ENCODE measurements at regions not wholly inside any gene's neighbourhood (a gene's known extent, or its start where the extent isn't known, plus 50 kb on each side); places are given as distances from the start of the nearest gene placed in this dataset.
"Not testable (repeated sequence)": the region's sequence is repeated elsewhere in the genome, so short reads cannot be mapped to it uniquely, and the experiment has no call there.

DNA sequence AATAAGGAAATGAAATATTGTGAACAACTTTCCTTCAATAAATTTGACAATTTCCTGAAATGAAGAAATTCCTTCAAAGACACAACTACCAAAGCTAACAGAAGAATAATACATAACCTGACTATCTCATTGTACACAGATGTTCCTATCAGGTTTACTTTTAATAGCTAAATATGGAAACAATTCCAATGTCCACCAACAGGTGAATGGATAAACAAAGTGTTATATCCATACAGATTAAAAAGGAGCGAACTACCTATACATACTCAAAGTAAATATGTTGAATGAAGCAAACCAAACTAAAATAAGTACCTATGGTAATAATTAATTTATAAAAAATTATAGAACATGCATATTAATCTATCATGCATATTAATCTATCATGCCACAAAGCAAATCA is 554.9 kb downstream of the PPP4R3C start:
- DNase-seq (ENCODE audit: low read depth in 3 of 3, low spot score in 1 of 3): no peak

- DNase-seq (ENCODE audit: low read depth in 3 of 3, low spot score in 1 of 3): no peak
Observed at GRCh38 chrX:26889574-26889973, 573.6 kb downstream of the PPP4R3C start.

- DNase-seq (ENCODE audit: low read depth in 3 of 3, low spot score in 1 of 3): no peak
Observed at GRCh38 chrX:26873736-26874135, 589.4 kb downstream of the PPP4R3C start.

GRCh38 chrX:26871967-26872366 is 591.2 kb downstream of the PPP4R3C start:
- no peak for DNase-seq (ENCODE audit: low read depth in 3 of 3, low spot score in 1 of 3)

DNA sequence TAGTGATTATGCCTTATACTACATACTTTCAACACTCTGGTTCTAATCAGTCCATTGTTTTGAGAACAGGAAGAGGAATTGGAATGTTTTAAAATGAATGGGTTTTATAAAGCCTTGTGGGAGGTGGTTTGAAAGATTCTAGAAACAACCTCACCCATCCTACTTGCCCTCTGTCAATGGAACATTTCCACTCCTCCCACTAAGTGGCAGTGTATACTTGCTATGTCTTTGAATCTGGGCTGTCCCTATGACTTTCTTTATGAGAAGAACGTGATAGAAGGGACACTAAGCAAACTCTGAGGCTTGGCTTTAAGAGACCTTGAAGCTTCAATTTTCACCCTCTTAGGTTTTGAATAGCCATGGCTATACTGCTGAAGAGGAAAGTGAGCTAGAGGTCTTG is 611.2 kb downstream of the PPP4R3C start:
- no peak for DNase-seq (ENCODE audit: low read depth in 3 of 3, low spot score in 1 of 3)

DNA sequence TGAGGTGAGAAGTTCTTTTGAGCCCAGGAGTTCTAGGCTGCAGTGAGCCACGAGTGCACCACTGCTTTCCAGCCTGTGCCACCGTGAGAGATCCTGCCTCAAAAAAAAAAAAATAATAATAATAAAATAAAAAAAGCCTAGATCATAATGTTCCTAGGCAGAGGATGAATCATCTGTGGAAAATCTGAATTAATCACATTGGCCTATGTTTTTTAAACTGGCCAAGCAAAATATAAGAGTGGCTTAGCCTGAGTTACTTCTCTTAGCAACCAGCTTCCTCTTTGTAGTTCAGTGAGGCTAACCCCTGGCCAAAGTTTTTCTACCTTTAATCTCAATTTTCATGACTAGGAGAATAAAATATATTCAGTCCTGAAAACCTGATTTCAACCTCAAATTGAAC is 614.6 kb downstream of the PPP4R3C start:
- DNase-seq (ENCODE audit: low read depth in 3 of 3, low spot score in 1 of 3): no peak

GRCh38 chrX:26845056-26845455 is 618.1 kb downstream of the PPP4R3C start:
- DNase-seq (ENCODE audit: low read depth in 3 of 3, low spot score in 1 of 3): no peak

DNA sequence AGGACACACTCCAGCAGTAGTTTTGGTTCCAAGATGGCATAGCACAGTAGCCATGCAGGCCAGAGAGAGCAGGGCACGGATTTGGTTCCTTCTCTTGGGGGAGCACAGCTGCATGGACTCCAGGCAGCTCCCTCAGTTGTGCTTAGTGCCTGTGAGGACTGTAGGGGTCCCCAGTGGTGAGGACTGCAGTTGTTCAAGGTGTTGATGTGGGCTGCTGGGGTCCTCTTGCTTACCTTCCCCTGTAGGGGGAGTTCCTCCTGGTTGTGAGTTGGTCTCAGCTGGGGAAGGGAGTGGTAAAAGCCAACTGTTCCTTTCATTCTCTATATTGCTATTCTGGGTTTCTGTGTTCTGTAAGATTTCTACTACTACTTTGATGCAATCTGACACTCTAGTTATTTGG is 606.5 kb downstream of the MAGEB5 start:
- DNase-seq (ENCODE audit: low read depth in 3 of 3, low spot score in 1 of 3): no peak

DNA sequence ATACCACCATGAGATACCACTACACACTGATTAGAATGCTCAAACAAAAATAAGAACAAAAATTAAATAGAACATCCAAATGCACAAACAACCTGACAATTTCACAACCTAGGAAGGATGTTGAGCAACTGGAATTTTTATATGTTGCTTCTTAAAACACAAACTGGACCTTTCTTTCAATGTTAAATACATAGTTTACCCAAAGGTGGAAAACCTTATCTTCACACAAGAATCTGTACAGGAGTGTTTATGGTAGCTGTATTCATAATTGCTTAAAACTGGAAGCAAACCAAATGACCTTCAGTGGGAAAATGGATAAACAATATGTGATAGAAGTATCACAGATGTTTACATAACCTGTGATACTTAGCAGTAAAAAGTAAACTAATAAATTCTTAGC is 573.8 kb downstream of the MAGEB5 start:
- no peak for DNase-seq (ENCODE audit: low read depth in 3 of 3, low spot score in 1 of 3)

DNA sequence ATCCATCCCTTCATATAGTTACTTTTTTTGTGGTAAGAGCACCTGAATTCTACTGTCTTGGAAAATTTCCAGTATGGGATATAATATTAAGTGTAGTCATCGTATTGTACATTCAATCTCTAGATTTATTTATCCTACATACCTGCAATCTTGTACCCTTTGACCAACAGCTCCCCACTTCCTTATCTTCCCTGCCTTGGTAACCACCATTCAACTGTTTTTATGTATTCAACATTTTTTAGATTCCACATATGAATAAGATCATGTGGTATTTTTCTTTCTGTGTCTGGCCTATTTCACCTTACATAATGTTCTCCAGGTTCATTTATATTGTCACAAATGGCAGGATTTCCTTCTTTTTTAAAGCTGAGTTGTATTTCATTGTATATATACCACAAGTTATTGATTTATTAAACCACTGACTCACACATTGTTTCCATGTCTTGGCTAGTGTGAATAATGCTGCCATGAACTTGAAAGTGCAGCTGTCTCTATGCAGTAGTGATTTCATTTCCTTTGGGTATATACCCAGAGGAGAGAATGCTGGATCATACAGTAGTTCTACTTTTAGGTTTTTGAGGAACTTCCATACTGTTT is 572.5 kb downstream of the MAGEB5 start:
- no peak for DNase-seq (ENCODE audit: low read depth in 3 of 3, low spot score in 1 of 3)

- no peak for DNase-seq (ENCODE audit: low read depth in 3 of 3, low spot score in 1 of 3)
Observed at GRCh38 chrX:26783512-26784225, 567.7 kb downstream of the MAGEB5 start.

- no peak for DNase-seq (ENCODE audit: low read depth in 3 of 3, low spot score in 1 of 3)
Observed at GRCh38 chrX:26778320-26778888, 562.4 kb downstream of the MAGEB5 start.

- no peak for DNase-seq (ENCODE audit: low read depth in 3 of 3, low spot score in 1 of 3)
Observed at GRCh38 chrX:26762253-26762652, 546.3 kb downstream of the MAGEB5 start.

- not testable (repeated sequence) for DNase-seq (ENCODE audit: low read depth in 3 of 3, low spot score in 1 of 3)
Observed at GRCh38 chrX:26755760-26756159, 539.8 kb downstream of the MAGEB5 start.

- no peak for DNase-seq (ENCODE audit: low read depth in 3 of 3, low spot score in 1 of 3)
Observed at GRCh38 chrX:26747877-26748276, 531.9 kb downstream of the MAGEB5 start.

DNA sequence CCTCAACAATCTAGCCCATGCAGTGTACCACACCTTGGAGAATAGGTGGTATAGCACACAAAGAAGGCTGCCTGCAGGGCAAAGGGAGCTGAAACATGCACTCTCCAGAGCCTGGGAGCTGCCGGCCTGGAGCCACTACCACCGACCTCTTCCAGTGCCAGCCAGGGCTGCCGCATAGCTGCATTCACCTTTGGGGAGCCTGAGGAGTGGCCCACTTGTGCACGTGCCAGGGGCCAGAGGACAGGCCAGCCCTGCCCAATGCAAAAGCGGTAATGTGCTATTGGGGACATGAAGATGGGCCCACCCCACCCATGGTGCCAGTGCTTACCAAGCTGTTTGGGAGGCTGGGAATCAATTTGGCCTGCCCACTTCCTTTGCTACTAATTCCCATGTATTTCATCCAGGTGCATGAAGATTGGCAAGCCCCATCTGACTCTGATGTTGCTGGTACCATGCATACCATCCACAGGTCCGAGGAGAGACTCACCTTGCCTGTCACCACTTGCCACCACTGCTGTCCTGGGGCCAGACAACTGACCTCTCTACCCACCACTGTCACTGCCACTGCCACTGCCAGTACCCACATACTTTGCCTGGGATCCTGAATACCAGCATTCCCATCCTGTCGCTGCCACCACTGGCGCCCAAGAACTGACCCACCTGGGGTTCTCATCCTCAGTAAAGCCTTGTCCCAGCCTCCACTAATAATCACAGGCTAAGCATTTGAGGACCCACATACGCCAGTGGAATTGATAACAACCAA is 506.9 kb downstream of the MAGEB5 start:
- no peak for DNase-seq (ENCODE audit: low read depth in 3 of 3, low spot score in 1 of 3)

- no peak for DNase-seq (ENCODE audit: low read depth in 3 of 3, low spot score in 1 of 3)
Observed at GRCh38 chrX:26672571-26672970, 456.6 kb downstream of the MAGEB5 start.

DNA sequence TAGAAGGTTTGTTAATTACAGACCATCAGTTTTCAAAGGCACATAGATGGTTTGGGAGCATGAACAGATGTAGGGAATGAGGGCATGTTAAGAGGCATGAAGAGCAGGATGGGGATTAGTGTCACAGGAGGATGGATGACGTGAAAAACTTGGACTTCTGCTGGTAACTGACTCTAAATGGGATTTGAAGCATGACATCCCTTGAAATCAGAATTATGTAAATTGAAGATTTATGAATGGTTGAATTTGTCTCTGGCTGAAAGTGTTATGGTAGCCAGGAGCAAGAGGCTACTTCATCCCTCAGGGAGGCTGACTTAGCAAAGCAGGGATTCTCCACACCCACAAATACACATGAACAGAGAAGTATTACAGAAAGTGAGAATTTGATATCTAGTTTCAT is 454.6 kb downstream of the MAGEB5 start:
- no peak for DNase-seq (ENCODE audit: low read depth in 3 of 3, low spot score in 1 of 3)

DNA sequence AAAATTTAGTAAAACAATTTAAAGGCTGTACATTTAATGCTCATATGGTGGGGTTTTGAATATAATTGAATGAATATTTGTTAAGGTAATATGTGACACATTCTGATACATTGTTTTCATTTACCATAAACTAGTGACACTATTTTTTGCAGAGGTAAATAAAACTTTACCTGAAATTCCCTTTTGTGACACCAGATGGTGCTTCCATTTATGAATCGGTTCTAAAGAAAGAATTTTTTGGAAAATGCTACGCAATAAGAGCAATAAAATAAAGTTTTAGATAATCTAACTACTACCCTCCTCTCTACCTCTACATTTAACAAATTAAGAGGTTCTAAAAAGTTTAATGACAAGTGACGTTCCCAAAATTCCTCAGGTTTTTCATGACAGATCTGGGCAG is 448.9 kb downstream of the MAGEB5 start:
- no peak for DNase-seq (ENCODE audit: low read depth in 3 of 3, low spot score in 1 of 3)

DNA sequence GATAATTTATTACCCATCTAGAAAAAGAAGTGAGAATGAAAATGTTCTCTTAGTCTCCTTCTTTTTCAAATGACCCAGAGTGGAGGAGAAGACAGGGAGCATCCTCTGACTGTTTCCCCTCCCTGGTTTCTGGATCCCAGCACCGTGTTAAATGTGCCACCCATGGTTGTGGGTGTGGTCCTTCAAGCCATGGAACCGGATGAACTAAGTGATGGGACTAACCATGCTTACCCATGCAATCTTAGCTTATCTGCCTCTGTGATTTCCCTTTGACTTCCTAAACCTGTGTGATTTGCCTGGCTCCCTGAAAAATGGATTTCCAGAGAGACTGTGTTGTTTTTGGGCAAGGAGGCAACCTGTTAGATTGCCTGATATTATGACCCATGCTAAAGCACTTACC is 437.1 kb downstream of the MAGEB5 start:
- no peak for DNase-seq (ENCODE audit: low read depth in 3 of 3, low spot score in 1 of 3)

DNA sequence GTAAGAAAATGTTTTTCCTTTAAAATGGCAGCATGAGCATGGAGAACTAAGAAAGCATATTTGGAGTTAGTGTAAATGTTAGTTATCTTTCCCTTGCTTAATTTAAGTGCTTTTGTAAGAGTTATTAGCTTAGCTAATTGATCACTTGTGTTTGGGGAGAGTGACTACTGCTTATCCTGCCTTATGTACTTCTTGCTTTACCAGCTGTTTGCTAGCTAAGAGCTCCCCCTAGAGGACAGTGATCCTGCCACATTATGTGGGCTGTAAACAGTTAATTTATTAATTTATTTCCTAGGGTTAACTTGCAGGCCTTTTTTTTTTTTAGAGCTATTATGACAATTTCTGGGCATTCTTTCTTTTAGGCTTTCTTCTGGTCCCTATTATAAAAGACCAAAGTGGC is 435.8 kb downstream of the MAGEB5 start:
- DNase-seq (ENCODE audit: low read depth in 3 of 3, low spot score in 1 of 3): no peak

DNA sequence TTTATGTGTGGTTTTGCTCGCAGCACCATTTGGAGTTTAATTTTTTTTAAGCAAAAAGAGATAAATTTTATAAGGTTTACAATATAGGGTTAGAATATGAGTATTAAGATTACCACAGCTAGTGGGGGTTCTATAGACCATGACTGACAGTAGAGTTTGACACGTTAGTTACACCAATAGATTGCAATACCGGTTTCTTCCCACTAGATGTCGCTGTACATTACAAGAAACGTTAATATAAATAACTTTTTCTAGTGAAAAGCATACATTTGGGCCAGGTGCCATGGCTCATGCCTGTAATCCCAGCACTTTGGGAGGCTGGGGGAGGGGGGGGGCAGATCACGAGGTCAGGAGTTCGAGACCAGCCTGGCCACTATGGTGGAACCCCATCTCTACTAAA is 433.6 kb downstream of the MAGEB5 start:
- DNase-seq (ENCODE audit: low read depth in 3 of 3, low spot score in 1 of 3): no peak

Data from stimulated activated CD4-positive, alpha-beta T cell treated with anti-CD3 and anti-CD28 coated beads, TNF-alpha, amount 100 ng/mL, for 1 hour (primary cell).